DND-41 (cell line): ENCODE measurements at regions not wholly inside any gene's neighbourhood (a gene's known extent, or its start where the extent isn't known, plus 50 kb on each side); places are given as distances from the start of the nearest gene placed in this dataset.

Experiments used
- ATAC-seq: fragments of 200-7000 bp; cut with Tn5 transposase; 3 replicates; pipeline ENCODE4 v1.9.1; 2021; ENCODE audit warnings: low read depth; ENCODE audit not compliant: insufficient read depth
- DNase-seq: peaks from one replicate; pipeline ENCODE4 v3.0.0-alpha.2; 2020
- H2AFZ ChIP-seq: 2 replicates; pipeline ENCODE4 v1.6.0; 2012; ENCODE audit warnings: low read depth, low read length
- H3K27ac ChIP-seq: 2 replicates; pipeline ENCODE4 v1.5.1; 2012; ENCODE audit warnings: low read length, inconsistent platforms
- H3K27me3 ChIP-seq: fragments of 200-600 bp; sonication (generic); 2 replicates; pipeline ENCODE4 v1.6.0; 2012; ENCODE audit warnings: low read length, mild to moderate bottlenecking, inconsistent platforms; ENCODE audit not compliant: insufficient read depth, poor library complexity
- H3K36me3 ChIP-seq: 2 replicates; pipeline ENCODE4 v1.5.1; 2012; ENCODE audit warnings: low read length, inconsistent platforms; ENCODE audit not compliant: insufficient read depth
- H3K4me1 ChIP-seq: 2 replicates; pipeline ENCODE4 v1.5.1; 2012; ENCODE audit warnings: mild to moderate bottlenecking, low read length; ENCODE audit not compliant: insufficient read depth
- H3K4me2 ChIP-seq: 2 replicates; pipeline ENCODE4 v1.6.0; 2012; ENCODE audit warnings: mild to moderate bottlenecking, moderate library complexity, low read length, inconsistent platforms; ENCODE audit not compliant: insufficient read depth
- H3K4me3 ChIP-seq, 2 experiments: fragments of 200-600 bp in 1 of 2; shearing (Covaris generic) in 1 of 2; 2 replicates each; pipeline ENCODE4 v1.5.1; 2012 to 2016; ENCODE audit warnings: inconsistent platforms in 2 of 2, low read length in 2 of 2, mild to moderate bottlenecking in 2 of 2, low read depth in 1 of 2, moderate library complexity in 1 of 2
- H3K79me2 ChIP-seq: 2 replicates; pipeline ENCODE4 v1.6.0; 2012; ENCODE audit warnings: low read length, inconsistent platforms; ENCODE audit not compliant: insufficient read depth
- H3K9ac ChIP-seq: 2 replicates; pipeline ENCODE4 v1.6.0; 2012; ENCODE audit warnings: low read depth, mild to moderate bottlenecking, inconsistent platforms, low read length, moderate library complexity
- H3K9me3 ChIP-seq: 2 replicates; pipeline ENCODE4 v1.5.1; 2012; ENCODE audit warnings: low read length, moderate library complexity, mild to moderate bottlenecking, inconsistent platforms; ENCODE audit not compliant: insufficient read depth, severe bottlenecking
- H4K20me1 ChIP-seq: 2 replicates; pipeline ENCODE4 v1.6.0; 2012; ENCODE audit warnings: low read length; ENCODE audit not compliant: insufficient read depth
- EZH2 ChIP-seq: IDR thresholded peaks from 3 replicates; pipeline ENCODE4 v1.6.1; 2012; ENCODE audit warnings: borderline replicate concordance, low read depth, mild to moderate bottlenecking, moderate library complexity, low read length, inconsistent platforms; ENCODE audit not compliant: severe bottlenecking
- TF ChIP-seq, protein P1 (sequence below): IDR thresholded peaks from 2 replicates; pipeline ENCODE4 v1.5.1; 2012; ENCODE audit warnings: borderline replicate concordance, low read length, moderate library complexity, mild to moderate bottlenecking; ENCODE audit not compliant: poor library complexity, severe bottlenecking; ENCODE audit errors: extremely low read depth

DNA sequence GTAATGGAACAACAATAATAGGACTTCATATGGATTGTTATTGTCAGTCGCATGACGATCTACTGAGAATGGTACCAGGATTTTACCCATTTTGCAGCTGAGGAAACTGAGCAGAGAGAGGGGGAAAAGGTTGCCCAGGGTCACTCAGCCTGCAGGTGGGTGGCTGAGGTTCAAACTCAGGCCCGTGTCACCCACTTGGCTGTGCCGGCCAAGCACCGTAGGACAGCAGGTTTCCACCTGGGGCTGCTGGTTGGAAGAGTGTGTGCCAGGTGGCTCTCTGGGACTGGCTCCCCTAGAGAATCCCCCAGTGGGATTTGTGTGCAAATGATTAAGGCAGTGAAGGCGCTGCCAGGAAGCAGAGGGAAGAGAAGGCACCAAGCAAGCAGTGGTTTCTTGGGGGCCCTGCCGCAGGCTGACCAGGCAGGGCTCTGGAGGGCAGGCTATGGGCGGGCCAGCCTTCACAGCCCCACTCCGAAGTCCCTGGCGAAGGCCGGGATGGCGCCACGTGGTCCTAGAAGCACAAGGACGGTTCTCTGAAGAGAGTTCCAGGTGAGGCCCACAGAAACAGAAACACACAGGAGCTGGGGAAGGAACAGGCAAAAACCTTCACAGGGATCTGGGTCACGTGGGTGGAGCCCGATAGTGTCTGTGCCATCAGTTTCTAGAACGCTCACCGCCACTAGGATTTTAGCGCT is 163.5 kb downstream of the IRF8 start:
- DNase-seq (no peak), ATAC-seq (no peak)
- H3K4me1 ChIP-seq, result no peaks in the 10 kb centered on the region
- no peak overlapping the region for H3K27ac ChIP-seq
- H3K79me2 ChIP-seq, result no peaks in the 10 kb centered on the region
- TF ChIP-seq, protein P1, sequence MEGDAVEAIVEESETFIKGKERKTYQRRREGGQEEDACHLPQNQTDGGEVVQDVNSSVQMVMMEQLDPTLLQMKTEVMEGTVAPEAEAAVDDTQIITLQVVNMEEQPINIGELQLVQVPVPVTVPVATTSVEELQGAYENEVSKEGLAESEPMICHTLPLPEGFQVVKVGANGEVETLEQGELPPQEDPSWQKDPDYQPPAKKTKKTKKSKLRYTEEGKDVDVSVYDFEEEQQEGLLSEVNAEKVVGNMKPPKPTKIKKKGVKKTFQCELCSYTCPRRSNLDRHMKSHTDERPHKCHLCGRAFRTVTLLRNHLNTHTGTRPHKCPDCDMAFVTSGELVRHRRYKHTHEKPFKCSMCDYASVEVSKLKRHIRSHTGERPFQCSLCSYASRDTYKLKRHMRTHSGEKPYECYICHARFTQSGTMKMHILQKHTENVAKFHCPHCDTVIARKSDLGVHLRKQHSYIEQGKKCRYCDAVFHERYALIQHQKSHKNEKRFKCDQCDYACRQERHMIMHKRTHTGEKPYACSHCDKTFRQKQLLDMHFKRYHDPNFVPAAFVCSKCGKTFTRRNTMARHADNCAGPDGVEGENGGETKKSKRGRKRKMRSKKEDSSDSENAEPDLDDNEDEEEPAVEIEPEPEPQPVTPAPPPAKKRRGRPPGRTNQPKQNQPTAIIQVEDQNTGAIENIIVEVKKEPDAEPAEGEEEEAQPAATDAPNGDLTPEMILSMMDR, result no peak
- no peak for TF ChIP-seq EZH2
- H3K9me3 ChIP-seq, result no peaks in the 10 kb centered on the region
- no peaks in the 10 kb centered on the region; the same call in 1 of the 2 replicates for H4K20me1 ChIP-seq
- no peak overlapping the region for H2AFZ ChIP-seq
- no peak overlapping the region for H3K4me3 ChIP-seq
- no peaks in the 10 kb centered on the region for H3K27me3 ChIP-seq
- H3K36me3 ChIP-seq, result no peaks in the 10 kb centered on the region
- H3K4me2 ChIP-seq, result no peak overlapping the region
- no peak overlapping the region for H3K9ac ChIP-seq

DNA sequence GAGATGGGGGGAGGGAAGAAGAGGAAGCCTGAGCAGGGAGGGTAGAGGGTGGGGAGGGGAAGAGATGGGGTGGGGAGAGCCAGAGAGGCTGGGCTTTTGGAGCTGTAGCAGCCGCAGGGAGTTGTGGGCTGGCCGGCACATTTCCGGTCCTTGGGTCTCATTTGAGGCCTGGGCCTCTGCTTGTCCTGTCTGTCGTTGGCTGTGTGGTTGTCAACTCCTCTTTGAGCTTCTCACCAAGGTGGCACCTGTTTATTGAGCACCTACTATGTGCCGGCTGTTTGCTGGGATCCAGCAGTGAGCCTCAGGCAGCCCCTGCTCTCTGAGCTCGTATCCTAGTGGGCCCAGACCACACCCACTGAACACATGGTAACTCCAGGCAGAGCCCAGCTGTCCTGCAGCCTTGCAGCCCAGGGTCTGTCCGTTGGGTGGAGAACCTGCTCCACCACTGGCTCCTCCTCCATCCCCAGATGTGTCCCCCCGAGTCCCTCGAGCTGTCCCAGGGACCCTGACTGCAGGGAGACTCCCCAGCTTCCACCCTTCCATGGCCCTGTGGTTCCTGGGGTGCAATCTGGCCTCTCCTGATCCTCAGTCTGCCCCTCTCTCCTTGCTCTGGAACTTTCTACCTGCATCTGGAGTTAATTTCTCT is 164.9 kb downstream of the IRF8 start:
- Histone ChIP-seq H3K36me3 (no peaks in the 10 kb centered on the region), H3K4me1 (no peaks in the 10 kb centered on the region), H3K79me2 (no peaks in the 10 kb centered on the region), H3K9me3 (no peaks in the 10 kb centered on the region), H3K4me3 (no peak overlapping the region), H4K20me1 (peaks cover 7% of the 10 kb centered on the region; the same call in 1 of the 2 replicates), H3K27ac (no peak overlapping the region), H3K9ac (no peak overlapping the region), H3K27me3 (no peaks in the 10 kb centered on the region), H2AFZ (no peak overlapping the region), H3K4me2 (no peak overlapping the region)
- DNase-seq, result no peak
- no peak for ATAC-seq
- no peak for TF ChIP-seq EZH2
- TF ChIP-seq, protein P1, result no peak

DNA sequence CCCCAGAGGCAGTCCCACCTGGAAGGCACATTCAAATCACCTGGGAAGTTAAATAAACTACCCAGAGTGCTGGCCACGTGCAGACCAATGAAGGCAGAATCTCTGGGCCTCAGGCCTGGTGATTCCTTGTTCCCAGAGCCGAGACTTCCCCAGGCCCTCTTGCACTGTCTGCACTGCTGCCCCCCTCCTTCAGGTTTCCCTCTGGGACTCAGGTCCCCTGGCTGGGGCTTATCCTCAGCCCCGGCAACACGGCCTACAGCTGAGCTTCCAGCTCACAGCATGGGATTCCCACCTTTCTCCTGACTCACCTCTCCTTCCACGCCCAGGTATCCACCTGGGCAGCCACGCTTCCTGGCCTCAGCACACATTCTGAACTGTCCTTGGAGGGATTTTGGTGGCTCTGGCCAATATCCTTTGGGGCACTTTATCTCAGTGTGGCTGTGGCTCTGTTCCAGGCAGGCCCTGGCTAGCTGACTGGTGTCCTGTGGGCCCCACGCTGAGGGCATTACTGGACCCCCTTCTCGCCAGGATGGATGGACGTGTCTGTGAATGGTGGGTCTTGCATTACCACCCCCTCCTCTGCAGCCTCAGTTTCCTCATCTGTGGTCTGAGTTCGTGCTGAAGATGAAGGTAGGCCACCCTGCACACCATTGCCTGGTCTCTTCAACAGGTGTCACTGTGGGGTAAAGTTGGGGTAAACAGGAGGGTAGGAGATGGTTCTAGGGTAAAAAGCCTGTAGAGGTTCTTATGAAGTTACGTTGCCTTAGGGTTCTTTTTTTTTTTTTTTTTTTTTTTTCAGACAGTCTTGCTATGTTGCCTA is 165.7 kb downstream of the IRF8 start:
- H3K4me3 ChIP-seq, result no peak overlapping the region
- H3K79me2 ChIP-seq, result no peaks in the 10 kb centered on the region
- ATAC-seq (no peak), DNase-seq (no peak)
- no peaks in the 10 kb centered on the region for H3K36me3 ChIP-seq
- H4K20me1 ChIP-seq, result peaks cover 7% of the 10 kb centered on the region; the same call in 1 of the 2 replicates
- no peaks in the 10 kb centered on the region for H3K27me3 ChIP-seq
- H2AFZ ChIP-seq, result no peak overlapping the region
- TF ChIP-seq, protein P1, result no peak
- TF ChIP-seq EZH2, result no peak
- H3K9ac ChIP-seq, result no peak overlapping the region
- H3K4me1 ChIP-seq, result no peaks in the 10 kb centered on the region
- H3K9me3 ChIP-seq, result no peaks in the 10 kb centered on the region
- no peak overlapping the region for H3K27ac ChIP-seq
- no peak overlapping the region for H3K4me2 ChIP-seq
